Activated CD4-positive, alpha-beta T cell treated with anti-CD3 and anti-CD28 coated beads, Interleukin-2, amount 10 ng/mL, durations not matched to agents 24 days and 14 days (primary cell): ENCODE measurements at regions not wholly inside any gene's neighbourhood (a gene's known extent, or its start where the extent isn't known, plus 50 kb on each side); places are given as distances from the start of the nearest gene placed in this dataset.

Experiments
- DNase-seq: peaks from one replicate; pipeline ENCODE4 v3.0.0; 2022
- H3K27ac Mint-ChIP-seq: one replicate; pipeline ENCODE4 v1.8.0; 2022; ENCODE audit warnings: mild to moderate bottlenecking, mixed read lengths
- H3K27me3 Mint-ChIP-seq: one replicate; pipeline ENCODE4 v1.8.0; 2022; ENCODE audit warnings: mixed read lengths
- H3K36me3 Mint-ChIP-seq: one replicate; pipeline ENCODE4 v1.8.0; 2022; ENCODE audit warnings: low read depth, mild to moderate bottlenecking, mixed read lengths
- H3K4me1 Mint-ChIP-seq: one replicate; pipeline ENCODE4 v1.8.0; 2021; ENCODE audit warnings: mixed read lengths
- H3K4me3 Mint-ChIP-seq: one replicate; pipeline ENCODE4 v1.8.0; 2022; ENCODE audit warnings: mild to moderate bottlenecking, moderate library complexity, mixed read lengths
- H3K9me3 Mint-ChIP-seq: one replicate; pipeline ENCODE4 v1.8.0; 2021; ENCODE audit warnings: mixed read lengths
- intact Hi-C: fragments of 100-400 bp; cut with micrococcal nuclease; formaldehyde crosslinking; loops from one replicate; pipeline ENCODE4 v1.15.1; 2023

DNA sequence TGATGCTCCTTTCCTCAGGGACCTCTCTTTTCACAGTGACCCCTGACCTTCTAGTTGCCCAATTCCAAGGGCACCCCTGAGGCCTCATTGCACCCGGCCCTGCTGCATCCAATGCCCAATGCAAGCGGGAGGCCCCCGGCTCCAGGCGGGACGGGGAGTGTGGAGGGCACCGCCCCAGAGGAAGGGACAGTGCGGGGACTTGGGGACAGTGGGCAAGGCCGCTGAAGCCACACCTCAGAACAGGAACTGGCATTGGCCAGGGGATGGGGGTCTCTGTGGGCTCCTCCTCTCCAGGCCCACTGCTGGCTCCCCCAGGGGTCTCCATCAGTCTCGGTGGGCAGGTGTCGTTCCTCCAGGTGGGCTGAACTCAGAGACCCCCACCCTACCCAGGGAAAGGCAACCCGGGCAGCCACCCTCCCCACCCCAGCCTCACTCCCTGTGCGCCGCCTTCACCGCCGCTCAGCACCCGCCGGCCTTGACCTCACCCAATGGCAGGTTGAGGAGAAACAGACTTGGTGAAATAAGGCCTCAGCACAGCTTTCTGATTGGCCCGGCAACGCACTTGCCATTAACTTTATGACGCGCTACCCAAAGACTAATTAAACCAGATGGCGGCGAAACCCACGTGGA lies 1312.0 kb downstream of the BRD1 start:
- Mint-ChIP-seq H3K36me3 (no peaks in the 10 kb centered on the region), H3K27ac (no peak overlapping the region), H3K27me3 (no peaks in the 10 kb centered on the region), H3K4me1 (no peaks in the 10 kb centered on the region), H3K4me3 (no peak overlapping the region), H3K9me3 (no peaks in the 10 kb centered on the region)
- intact Hi-C loops = no loop called here
- no peak for DNase-seq

DNA sequence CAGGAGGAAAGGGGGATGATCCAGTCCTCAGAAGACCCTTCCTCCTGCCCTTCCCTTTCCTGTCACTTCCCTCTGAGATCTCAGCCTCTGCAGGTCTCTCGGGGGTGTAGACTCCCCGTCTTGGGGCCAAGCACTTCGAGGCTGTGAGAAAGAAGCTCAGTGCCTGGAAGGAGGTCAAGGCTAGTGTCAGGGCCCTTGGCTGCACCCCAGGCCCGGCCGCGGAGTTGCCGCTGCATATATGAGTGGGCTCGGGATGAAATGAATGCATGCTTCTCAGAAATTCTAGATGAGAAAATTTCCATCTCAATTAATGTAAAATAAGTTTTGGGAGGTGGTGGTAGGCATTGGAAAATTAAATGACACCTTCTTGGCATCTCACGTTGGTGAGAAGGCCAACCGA lies 1313.7 kb downstream of the BRD1 start:
- Mint-ChIP-seq H3K36me3 (no peaks in the 10 kb centered on the region), H3K27me3 (no peaks in the 10 kb centered on the region), H3K27ac (no peak overlapping the region), H3K4me1 (no peaks in the 10 kb centered on the region), H3K9me3 (no peaks in the 10 kb centered on the region), H3K4me3 (no peak overlapping the region)
- no peak for DNase-seq
- intact Hi-C loops = no loop called here

DNA sequence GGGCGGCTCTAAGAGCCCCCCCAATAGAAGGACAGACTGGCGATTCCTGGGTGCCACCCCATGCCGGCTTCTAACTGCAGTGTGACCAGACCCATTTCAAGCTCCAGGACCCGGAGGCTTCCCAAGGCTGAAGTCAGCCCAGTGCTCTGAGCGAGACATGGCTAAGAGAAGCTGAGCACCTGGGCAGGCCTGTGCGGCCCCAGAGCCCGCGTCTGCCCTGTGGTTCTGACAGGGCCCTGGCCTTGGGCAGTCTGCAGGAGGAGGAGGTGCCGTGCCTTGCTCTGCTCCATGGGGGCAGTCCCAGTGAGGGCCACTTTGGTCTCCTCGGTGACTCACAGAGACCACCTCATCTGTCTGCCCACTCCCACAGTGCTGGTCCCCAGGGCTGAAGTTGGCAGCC lies 1314.2 kb downstream of the BRD1 start:
- H3K27me3 Mint-ChIP-seq = no peaks in the 10 kb centered on the region
- no peak for DNase-seq
- no peaks in the 10 kb centered on the region for H3K9me3 Mint-ChIP-seq
- intact Hi-C loops = no loop called here
- H3K4me3 Mint-ChIP-seq = no peak overlapping the region
- no peak overlapping the region for H3K27ac Mint-ChIP-seq
- H3K4me1 Mint-ChIP-seq = no peaks in the 10 kb centered on the region
- no peaks in the 10 kb centered on the region for H3K36me3 Mint-ChIP-seq

DNA sequence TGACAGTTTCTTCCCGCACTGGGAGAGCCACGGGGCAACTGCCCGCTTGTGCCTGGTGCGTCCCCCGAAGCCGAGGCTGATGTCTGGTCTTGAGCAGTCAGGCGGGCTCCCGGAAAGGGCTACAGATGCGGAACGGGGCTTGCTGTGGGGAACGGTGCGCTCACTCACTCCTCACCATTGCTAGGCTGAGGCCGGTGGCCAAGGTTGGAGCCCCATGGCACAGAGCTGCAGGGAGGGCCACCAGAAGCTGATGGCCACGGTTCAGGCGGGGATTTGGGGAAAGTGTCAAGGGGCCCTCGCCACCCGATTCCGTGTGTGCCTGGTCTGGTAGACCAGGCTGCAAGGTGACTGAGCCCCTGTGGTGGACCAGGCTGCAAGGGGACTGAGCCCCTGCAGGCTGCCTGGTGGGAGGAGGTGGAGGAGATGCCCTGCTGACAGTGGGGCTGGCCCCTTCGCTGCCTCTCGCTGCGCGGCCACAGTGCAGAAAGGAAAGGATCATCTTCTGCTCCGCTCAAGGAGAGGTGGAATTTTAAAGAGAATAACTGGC lies 1315.8 kb downstream of the BRD1 start:
- Mint-ChIP-seq H3K4me1 (no peaks in the 10 kb centered on the region), H3K4me3 (no peak overlapping the region), H3K27me3 (no peaks in the 10 kb centered on the region), H3K36me3 (no peaks in the 10 kb centered on the region), H3K9me3 (no peaks in the 10 kb centered on the region), H3K27ac (no peak overlapping the region)
- DNase-seq = no peak
- intact Hi-C loops = no loop called here

DNA sequence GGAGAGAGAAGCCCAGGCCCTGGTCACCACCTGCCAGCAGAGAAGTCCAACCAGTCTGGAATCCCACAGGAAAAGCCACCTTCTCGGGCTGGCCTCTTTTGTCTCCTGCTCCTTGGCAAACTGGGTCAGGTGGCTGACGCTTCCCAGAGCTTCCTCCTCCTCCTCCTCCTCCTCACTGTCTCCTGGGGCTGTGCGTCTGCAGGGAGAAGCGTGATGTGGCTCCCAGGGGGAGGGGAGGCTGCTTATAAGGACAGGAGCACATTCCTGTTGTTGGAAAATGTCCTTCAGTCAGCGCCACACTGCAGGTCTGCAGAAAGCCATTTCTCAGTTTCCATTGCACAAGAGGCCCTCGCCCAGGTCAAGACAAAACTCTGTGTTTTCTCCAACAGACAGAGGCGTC lies 1316.5 kb downstream of the BRD1 start:
- Mint-ChIP-seq H3K36me3 (no peaks in the 10 kb centered on the region), H3K27me3 (no peaks in the 10 kb centered on the region), H3K9me3 (no peaks in the 10 kb centered on the region), H3K27ac (no peak overlapping the region), H3K4me3 (no peak overlapping the region), H3K4me1 (no peaks in the 10 kb centered on the region)
- no peak for DNase-seq
- intact Hi-C loops = no loop called here

DNA sequence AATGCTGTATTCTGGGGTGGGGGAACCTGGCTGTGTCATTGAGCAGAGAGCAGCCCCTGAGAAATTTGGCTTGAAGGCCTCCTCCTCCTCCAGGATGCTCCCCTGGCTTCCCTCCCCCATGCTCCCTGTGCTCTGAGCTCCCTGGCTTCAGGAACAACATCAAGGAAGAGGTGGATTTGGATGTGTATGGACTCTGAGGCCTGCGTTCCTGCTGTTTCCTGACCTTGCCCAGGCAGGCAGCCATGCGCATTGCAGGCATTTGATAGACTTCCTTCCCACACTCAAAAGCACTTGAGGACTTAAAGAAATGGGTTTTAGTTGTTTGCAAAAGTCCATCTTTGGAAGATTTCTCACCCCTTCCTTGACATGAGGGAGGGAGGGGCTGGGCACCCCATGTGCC lies 1317.1 kb downstream of the BRD1 start:
- Mint-ChIP-seq H3K36me3 (no peaks in the 10 kb centered on the region), H3K4me1 (no peaks in the 10 kb centered on the region), H3K27ac (no peak overlapping the region), H3K27me3 (no peaks in the 10 kb centered on the region), H3K4me3 (no peak overlapping the region), H3K9me3 (no peaks in the 10 kb centered on the region)
- DNase-seq = no peak
- intact Hi-C loops = no loop called here

DNA sequence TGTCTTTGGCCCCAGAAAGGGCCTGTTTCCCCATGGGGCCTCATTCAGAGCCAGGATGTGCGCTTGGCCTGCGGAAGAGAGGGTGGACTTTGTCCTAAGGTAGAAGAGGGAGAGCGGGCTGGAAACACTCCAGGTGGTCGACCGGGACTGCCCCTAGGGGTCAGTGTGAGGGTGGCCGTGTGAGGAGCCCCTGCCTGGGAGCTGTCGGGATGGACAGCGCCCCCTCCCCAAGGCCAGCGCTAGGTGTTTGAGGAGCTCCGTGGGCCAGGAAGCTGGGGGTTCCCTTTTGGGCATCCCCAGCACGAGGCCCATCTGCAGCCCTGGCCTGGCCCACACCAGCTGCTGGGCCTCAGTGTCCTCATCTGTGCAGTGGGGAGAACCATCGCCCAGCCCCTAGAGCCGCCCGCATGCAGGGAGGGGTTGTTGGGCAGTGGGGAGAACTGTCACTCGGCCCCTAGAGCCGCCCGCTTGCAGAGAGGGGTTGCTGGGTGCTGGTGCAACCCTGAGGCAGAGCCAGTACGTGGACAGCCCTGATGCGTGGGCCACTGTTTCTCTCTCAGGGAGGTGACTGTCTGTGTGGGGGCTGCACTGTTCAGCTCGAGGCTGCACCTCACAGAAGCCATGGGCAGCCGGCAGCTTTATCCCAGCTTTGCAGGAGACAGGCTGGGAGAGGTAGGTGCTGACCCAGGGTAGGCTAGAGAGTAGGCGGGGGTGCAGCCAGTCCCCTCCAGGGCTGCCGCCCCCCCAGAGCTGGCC lies 1319.9 kb downstream of the BRD1 start:
- H3K36me3 Mint-ChIP-seq = no peaks in the 10 kb centered on the region
- no peaks in the 10 kb centered on the region for H3K27me3 Mint-ChIP-seq
- H3K9me3 Mint-ChIP-seq = no peaks in the 10 kb centered on the region
- no peak for DNase-seq
- intact Hi-C loops = no loop called here
- H3K4me1 Mint-ChIP-seq = no peaks in the 10 kb centered on the region
- H3K27ac Mint-ChIP-seq = no peak overlapping the region
- H3K4me3 Mint-ChIP-seq = no peak overlapping the region

DNA sequence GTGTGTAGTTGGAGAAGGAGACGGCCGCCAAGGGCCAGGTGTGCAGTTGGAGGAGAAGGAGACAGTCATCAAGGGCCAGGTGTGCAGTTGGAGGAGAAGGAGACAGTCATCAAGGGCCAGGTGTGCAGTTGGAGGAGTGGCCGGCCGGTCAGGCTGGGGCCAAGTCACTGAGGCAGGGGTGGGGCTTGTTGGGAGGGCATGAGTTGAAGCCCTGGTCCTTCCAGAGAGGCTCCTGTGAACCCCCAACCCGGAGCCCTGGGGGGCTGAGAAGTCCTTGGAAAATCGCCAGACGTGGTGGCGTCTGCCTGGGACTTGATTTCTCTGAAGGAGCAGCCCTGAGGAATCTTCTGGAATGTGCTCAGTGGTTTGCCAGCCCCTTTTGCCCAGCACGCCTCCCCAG lies 1320.5 kb downstream of the BRD1 start:
- Mint-ChIP-seq H3K36me3 (no peaks in the 10 kb centered on the region), H3K4me3 (no peak overlapping the region), H3K4me1 (no peaks in the 10 kb centered on the region), H3K27ac (no peak overlapping the region), H3K27me3 (no peaks in the 10 kb centered on the region), H3K9me3 (no peaks in the 10 kb centered on the region)
- no peak for DNase-seq
- intact Hi-C loops = no loop called here

DNA sequence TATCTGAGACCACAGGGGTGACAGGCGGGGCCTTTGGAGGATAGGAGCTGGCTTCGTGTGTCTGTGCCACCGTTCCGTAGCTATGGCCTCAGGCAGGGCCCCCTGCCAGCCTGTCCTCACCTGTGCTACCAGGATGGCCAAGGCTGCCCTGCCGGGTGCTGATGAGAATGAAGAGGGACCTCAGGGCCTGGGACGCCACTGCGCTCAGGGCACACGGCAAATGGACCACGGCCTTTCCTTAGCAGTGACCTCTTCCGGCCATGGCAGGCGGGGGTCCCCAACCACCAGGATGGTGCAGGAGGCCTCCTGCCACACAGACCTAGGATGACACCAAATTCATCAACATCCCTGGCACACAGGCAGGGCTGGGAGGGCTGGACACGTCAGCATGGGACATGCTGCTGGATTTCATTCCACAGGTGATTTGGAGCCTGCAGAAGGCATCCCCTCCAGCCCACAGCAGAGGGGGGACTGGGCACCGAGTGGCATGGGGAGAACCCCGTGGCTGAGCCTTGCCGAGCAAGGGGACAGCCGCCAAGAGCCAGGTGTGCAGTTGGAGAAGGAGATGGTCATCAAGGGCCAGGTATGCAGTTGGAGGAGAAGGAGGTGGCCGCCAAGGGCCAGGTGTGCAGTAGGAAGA lies 1321.0 kb downstream of the BRD1 start:
- DNase-seq = no peak
- H3K4me3 Mint-ChIP-seq = no peak overlapping the region
- no peak overlapping the region for H3K27ac Mint-ChIP-seq
- no peaks in the 10 kb centered on the region for H3K4me1 Mint-ChIP-seq
- H3K27me3 Mint-ChIP-seq = no peaks in the 10 kb centered on the region
- H3K9me3 Mint-ChIP-seq = no peaks in the 10 kb centered on the region
- intact Hi-C loops = no loop called here
- H3K36me3 Mint-ChIP-seq = no peaks in the 10 kb centered on the region

DNA sequence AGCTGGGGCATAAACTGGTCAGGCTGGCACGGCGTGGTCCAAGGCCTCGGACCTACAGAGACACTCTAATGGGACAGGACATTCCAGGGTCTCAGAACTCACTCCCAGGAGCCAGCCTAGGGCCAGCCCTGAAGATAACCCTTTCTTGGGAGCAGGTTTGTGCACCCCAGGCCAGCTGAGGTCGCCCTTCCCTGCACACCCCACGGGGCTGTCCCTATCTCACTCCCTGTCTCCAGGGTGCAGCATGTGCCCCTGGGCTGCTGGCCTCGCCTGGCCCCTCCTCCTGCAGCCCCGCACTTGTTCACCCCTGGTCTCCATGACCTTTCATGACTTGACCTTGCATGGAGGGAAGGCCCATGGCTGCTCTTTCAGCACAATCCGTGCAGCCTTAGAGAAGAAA lies 1321.8 kb downstream of the BRD1 start:
- no peaks in the 10 kb centered on the region for H3K4me1 Mint-ChIP-seq
- DNase-seq = no peak
- intact Hi-C loops = no loop called here
- H3K4me3 Mint-ChIP-seq = no peak overlapping the region
- H3K27ac Mint-ChIP-seq = no peak overlapping the region
- H3K9me3 Mint-ChIP-seq = no peaks in the 10 kb centered on the region
- H3K27me3 Mint-ChIP-seq = no peaks in the 10 kb centered on the region
- no peaks in the 10 kb centered on the region for H3K36me3 Mint-ChIP-seq

DNA sequence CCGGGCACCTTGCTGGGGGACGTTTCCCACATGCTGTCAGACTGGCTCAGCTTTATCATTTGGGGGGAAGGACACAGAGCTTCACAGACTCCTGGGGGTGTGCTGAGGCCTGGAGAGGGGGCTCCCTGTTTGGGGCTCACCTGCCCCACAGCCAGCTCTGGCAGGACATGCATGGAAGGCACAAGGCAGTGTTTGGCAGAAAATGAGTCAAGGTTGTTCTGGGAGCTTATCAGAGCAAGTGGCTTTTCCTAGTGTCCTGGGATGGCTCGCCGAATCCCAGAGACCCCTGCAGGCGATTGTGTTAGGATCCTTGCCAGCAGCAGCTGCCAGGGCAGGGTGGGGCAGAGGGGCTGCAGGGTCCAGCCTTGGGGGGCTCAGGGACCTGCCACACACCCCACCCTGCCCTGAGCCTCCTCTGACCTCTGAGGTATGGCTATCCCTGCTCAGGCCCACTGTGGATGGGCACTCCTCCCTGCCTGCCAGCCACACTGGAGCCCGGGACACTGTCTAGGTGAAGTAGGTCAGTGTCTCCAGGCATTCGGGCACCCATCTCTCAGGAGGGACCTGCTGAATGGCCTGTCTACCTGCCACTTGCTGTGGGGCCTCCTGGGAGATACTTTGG lies 1323.0 kb downstream of the BRD1 start:
- Mint-ChIP-seq H3K4me1 (no peaks in the 10 kb centered on the region), H3K4me3 (no peak overlapping the region), H3K36me3 (no peaks in the 10 kb centered on the region), H3K27me3 (no peaks in the 10 kb centered on the region), H3K9me3 (no peaks in the 10 kb centered on the region), H3K27ac (no peak overlapping the region)
- DNase-seq = no peak
- intact Hi-C loops = no loop called here

DNA sequence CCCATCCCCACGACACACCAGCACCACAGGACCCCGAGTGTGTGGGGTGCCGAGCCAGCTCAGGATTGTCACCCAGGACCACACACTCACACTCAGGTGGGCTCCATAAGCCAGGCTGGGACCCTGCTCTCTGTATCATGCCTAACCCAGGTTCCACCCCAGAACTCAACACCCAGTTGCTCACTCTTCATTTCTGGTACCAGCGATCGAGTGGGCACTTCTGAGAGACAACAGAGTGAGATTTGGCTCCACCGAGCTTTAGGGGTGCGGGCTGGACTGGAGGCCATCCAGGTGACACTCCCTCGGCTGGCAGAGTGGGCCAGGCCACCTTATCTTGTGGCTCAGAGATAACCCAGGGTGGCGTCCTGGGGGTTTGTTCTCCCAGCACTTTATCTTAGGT lies 1323.8 kb downstream of the BRD1 start:
- DNase-seq = no peak
- Mint-ChIP-seq H3K4me3 (no peak overlapping the region), H3K36me3 (no peaks in the 10 kb centered on the region), H3K27ac (no peak overlapping the region), H3K9me3 (no peaks in the 10 kb centered on the region), H3K4me1 (no peaks in the 10 kb centered on the region), H3K27me3 (no peaks in the 10 kb centered on the region)
- intact Hi-C loops = no loop called here

DNA sequence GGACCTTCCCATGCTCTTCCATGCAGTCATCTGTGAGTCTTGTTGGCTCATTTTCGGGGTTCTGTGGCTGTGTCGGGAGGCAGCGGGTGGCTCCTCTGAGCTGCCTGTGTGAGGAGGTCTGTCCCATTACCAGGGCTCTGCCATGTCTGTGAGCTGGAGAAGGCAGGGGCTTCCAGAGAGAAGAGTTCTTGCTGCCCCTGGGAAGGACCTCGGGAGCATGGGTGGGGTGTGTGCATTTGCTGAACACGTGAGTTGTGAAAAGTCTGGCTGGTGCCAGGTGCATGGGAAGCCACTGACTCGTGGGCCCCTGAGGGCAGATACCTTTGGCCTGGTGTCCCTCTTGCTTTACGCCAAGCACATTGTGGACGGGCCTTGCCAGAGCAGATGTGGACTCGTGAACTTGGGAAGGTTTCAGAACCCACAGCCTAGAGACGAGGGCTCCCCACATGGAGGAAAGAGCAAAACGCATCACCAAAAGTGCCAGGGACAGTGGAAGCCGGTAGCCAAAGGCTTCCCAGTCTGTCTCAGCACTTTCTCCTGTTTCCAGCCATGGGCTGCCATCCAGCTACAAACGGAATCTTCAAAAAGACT lies 1324.5 kb downstream of the BRD1 start:
- Mint-ChIP-seq H3K36me3 (no peaks in the 10 kb centered on the region), H3K27ac (no peak overlapping the region), H3K9me3 (no peaks in the 10 kb centered on the region), H3K4me3 (no peak overlapping the region), H3K4me1 (no peaks in the 10 kb centered on the region), H3K27me3 (no peaks in the 10 kb centered on the region)
- intact Hi-C loops = no loop called here
- DNase-seq = no peak

DNA sequence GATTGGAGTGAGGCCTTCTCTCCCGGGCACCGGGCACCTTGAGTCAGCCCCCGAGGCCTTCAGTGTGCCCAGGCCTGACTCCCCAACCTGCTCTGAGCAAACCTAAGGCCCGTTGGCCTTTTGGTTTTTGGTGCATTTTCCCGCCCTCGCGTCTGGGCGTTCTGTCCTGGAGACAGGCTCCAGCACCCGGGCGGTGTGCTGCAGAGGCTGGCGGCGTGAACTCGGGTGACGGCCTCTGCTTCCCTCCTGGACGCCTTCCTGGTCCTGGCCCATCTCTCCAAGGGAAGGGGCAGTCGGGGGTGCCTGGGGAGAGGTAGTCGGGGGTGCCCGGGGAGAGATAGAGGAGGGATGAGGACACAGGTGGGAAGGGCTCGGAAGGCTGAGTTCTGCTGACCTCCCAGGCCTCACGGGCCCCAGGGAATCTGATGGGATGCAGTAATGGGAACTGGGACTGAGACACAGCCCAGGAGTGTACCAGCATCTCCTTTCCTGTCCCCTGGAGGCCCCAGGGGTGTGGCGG lies 1326.4 kb downstream of the BRD1 start:
- H3K27ac Mint-ChIP-seq = no peak overlapping the region
- no peaks in the 10 kb centered on the region for H3K9me3 Mint-ChIP-seq
- intact Hi-C loops = no loop called here
- H3K27me3 Mint-ChIP-seq = no peaks in the 10 kb centered on the region
- no peak overlapping the region for H3K4me3 Mint-ChIP-seq
- no peaks in the 10 kb centered on the region for H3K36me3 Mint-ChIP-seq
- DNase-seq = no peak
- H3K4me1 Mint-ChIP-seq = no peaks in the 10 kb centered on the region
